ENCODE measurements at regions not wholly inside any gene's neighbourhood (a gene's known extent, or its start where the extent isn't known, plus 50 kb on each side); places are given as distances from the start of the nearest gene placed in this dataset.
"Not testable (repeated sequence)": the region's sequence is repeated elsewhere in the genome, so short reads cannot be mapped to it uniquely, and the experiment has no call there.

DNA sequence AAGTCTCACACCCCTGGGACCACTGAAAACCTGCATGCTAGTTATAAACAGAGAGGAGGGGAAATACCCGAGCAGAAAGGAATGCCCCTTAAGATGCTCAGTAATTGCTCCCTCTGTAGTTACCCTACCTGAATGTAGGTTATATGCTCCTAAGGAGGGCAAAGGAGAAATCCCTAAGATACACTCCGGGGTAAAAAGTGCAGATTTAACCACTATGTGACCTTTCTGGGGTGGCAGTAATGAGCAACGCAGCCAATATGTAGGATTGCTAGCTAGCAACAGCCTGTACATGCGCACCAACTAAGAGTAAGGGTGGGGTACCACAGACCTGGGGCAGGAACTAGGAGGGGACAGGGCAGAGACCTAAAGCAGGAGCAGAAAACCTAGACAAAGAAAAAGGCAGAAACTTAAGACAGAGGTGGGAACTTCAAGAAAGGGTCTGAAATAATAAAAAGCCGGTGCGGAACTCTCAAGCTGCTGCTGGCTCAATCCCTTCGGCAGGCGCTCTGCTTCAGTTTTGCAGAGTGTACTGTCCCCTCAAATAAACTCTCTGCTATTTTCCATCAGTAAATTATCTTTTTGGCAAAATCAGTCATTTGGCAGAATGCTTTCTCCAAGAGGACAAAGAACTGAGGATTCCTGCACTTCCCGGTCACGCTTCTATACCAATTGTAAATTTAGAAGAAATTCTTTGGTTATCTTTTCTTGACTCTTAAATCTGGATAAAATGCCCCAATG is 823.8 kb downstream of the CDH11 start:
- no peak for DNase-seq (ENCODE audit: low spot score)

DNA sequence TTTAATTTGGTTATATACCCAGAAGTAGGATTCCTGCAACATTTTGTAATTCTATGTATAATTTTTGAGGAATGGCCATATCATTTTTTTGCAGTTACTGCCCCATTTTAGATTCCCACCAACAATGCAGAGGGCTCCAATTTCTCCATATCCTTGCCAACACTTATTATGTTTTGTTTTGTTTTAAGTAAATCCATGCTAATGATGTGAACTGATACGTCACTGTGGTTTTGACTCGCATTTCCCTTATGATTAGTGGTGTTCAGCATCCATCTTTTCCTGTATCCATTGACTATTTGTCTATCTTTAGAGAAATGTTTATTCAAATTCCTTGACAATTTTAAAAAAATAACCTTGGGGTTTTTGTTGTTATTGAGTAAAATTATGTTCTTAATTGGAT is 826.4 kb downstream of the CDH11 start:
- no peak for DNase-seq (ENCODE audit: low spot score)

DNA sequence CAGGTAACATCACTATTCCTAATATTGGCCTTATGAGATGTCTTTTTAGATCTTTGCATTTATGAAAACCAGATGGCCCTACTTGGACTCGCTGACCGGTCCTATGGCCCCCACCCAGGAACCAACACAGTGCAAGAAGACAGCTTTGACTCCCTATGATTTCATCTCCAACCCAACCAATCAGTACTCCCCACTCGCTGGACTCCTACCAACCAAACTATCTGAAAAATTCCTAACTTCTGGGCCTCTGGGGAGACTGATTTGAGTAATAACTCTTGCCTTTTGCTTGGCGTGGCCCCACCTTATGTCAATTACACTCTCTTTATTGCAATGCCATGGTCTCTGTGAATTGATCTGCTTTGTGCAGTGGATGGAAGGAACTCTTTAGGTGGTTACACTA is 828.9 kb downstream of the CDH11 start:
- DNase-seq (ENCODE audit: low spot score), result no peak

DNA sequence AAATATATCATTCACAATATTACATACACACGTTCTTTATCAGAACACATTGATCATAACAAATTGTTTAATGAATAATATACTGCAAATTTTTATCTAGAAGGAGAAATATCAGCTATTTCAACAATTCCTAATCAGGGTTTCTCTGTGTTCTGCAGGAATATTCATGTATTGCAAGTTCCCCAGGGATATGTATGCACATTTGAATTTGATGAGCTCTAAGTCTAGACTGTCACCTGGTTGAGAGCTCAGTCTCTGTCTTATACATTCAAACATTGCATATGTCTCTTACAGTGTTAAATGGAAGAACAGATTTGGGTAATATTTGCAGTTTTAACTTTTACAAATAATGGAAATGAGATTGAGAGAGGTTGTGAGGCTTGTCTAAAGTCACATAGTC is 829.7 kb downstream of the CDH11 start:
- DNase-seq (ENCODE audit: low spot score), result no peak

DNA sequence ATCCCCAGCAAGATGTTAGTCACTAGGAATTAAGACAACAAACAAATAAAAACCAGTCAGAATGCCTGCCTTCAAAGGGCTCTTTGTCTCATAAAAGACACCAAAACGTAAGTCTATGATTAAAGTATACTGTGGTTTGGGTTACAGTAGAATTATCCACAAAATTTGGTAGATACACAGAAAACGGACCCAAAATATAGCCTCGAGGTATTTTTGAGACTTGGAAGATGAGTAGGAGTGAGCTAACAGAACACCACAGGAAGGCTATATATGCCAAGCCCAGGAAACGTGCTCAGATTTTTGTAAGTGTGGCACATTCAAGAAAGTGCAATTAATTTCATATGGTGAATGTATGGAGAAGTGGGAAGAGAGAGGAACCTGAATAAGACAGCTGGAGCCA is 831.4 kb downstream of the CDH11 start:
- no peak for DNase-seq (ENCODE audit: low spot score)

DNA sequence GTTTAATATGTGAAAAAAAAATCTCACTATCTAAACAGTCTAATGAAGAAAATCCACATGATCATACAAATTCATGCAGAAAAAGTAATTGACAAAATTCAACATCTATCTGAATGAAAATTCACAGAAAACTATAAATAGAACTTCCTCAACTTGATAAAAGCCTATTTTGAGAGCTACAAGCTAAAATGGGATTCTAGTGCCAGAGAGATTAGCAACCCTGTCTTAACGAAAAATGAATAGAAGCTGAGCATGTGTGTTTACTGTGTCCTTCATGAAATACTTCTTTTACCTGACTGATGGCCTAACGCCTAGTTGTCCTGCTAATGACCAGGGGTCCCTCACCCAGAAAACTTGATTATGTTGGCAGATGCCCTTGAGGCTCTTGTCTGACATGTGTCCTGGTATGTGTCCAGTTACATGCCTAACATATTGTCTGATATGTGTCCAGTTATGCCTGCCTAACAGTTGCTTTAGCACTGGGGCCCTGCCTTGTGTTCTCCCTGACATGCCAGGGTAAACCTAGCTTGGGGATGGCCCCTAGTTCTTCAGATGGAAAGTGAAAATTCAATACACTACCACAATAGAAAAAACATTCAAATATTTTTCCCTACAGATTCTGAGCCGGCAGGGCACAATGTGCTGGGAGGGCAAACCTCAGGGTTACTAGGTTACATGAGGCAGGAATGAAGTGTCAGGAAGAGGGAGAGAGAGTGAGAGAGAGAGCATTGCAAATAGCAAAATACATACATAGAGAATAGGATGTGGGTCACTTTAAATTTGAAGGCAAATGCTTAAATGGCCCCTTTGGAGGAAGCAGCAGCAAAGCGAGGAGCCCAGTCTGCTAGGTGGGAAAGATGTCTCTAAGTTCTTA is 834.0 kb downstream of the CDH11 start:
- no peak for DNase-seq (ENCODE audit: low spot score)

DNA sequence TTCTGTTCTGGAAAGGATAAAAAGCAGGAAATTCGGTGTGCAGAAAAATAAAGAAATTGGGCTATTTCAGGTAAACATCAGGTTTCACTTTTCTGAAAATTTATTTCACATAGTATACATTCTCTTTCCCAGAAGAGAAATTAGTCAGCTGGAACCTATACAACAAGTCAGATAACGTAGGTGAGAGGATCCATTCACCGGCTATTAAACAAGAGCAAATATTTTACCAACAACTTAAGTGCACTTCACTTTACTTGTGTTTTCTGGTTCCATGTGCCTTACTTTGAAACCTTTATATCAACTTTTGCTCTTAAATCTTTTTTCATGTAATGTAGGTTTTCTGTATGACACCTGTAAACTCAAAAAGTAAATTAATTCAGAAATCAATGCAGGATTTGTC is 839.7 kb downstream of the CDH11 start:
- DNase-seq (ENCODE audit: low spot score), result no peak

DNA sequence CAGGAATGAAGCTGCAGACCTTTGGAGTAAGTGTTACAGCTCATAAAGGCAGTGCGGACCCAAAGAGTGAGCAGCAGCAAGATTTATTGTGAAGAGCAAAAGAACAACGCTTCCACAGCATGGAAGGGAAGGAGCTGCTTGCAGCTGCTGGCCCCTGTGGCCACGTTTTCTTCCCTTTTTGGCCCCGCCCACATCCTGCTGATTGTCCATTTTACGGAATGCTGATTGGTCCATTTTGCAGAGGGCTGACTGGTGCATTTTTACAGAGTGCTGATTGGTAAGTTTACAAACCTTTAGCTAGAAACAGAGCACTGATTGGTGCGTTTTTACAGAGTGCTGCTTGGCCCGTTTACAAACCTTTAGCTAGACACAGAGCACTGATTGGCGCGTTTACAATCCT is 841.5 kb downstream of the CDH11 start:
- no peak for DNase-seq (ENCODE audit: low spot score)

DNA sequence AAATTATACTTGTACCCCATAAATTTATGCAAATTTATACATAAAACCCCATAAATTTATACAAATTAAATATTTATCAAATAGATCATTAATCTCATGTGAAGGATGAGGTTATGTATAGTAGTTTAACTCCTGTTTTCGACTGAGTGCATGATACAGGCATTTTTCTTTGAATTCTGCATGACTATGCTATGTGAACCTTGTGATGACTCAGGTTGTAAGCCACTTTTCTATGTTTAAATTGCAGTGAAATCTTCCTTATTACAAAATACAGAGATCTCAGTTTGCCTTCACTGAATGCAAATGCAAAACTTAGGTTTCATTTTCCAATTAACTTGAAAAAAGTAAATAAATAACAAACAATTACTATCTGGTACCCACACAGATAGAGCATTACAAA is 843.7 kb downstream of the CDH11 start:
- no peak for DNase-seq (ENCODE audit: low spot score)

DNA sequence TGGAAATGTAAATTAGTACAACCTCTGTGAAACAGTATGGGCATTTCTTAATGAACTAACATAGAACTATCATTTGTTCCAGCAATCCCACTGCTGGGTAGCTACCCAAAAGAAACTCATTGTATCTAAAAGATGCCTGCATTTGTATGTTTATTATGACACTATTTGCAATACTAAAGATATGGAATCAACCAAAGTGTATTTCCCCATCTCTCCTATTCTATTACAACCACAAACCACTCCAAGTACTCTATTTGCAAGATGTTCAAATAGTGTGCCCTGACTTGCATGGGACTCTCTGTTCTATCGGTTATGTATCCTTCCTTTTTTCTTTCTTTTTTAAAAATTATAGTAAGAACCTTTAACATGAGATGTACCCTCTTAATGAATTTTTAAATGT is 845.2 kb downstream of the CDH11 start:
- no peak for DNase-seq (ENCODE audit: low spot score)

DNA sequence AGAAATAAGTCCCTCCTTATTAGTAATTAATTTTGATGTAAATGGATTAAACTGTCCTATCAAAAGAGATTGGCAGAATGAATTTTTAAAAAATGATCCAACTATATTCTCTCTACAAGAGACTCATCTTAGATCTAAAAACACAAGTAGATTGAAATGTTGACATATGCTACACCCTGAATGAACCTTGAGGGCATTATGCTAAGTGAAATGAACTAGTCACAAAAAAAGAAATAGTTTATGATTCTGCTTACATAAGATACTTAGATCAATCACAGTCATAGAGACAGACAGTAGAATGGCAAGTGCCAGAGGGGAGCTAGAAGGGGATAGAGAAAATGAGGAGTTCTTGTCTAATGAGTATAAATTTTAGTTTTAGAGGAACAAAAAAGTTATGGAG is 849.8 kb downstream of the CDH11 start:
- DNase-seq (ENCODE audit: low spot score), result no peak

DNA sequence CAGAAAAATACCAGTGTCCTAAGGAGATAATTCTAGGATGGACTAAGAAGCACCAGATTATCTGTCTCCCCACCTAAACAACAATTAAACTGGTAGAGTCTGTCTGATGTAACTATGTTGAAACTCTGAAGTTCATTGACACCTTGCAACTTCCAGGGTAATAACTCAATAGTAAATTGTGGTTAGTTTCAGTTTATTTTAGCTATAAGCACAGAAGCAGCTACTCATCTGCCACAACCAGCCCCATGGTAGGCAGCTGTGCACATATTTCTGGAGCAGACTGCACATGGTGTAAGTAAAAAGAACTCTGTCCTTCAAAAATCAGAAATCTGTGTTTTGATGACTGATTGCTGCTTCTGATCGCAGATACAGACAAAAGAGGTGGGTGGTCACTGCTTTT is 852.1 kb downstream of the CDH11 start:
- DNase-seq (ENCODE audit: low spot score), result no peak

DNA sequence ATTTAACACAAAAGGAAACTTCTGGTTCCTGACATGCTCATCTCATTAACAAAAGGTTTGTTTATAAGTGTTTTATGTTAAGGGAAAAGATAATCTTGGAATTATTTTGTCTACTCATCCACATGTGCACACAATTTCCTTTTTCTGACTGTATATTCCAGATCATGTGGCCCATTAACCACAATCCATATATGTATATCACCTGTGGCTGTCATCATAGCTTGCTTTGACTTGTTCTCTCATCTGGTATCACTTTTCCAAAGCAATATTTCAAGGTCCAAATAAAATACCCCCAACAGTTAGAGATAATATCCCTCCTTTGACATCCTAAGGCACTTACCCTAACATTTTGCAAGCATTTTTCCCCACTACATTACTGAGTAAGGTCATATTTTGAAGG is 856.1 kb downstream of the CDH11 start:
- no peak for DNase-seq (ENCODE audit: low spot score)

DNA sequence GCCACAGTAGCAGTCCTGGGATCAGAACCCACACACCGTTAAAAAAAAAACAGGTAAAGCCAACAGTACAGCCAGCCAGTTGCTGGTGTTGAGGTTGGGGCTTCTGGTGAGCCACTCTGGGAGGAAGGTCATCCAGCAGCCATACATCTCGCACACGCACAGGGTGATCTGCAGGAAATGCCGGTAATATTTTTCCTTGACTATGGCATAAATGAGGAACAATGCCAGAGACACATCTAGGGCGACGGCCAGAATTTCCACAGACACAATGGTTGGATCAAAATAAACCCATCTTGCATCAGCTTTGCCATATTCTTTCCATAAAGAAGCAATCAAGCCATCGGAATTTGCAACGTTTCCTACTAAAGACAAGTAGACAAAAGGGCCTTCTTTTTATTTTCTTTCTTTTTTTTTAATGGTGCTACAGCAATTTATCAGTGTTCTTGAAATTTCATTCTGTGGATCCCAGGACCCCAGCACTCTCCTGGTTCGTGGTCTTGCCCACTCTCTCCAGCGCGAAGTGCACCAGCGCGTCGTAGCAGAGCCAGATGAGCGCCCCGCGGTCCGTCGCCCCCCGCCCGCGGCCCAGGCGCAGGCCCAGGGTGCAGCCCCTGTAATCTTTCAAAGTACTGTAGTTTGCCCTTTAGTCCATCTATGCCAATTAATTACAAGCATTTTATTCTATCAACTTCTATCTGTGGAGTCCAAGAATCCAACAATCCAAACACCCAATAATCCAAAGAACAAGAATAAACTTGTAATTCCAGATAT is 861.0 kb downstream of the CDH11 start:
- DNase-seq (ENCODE audit: low spot score), result not testable (repeated sequence)

DNA sequence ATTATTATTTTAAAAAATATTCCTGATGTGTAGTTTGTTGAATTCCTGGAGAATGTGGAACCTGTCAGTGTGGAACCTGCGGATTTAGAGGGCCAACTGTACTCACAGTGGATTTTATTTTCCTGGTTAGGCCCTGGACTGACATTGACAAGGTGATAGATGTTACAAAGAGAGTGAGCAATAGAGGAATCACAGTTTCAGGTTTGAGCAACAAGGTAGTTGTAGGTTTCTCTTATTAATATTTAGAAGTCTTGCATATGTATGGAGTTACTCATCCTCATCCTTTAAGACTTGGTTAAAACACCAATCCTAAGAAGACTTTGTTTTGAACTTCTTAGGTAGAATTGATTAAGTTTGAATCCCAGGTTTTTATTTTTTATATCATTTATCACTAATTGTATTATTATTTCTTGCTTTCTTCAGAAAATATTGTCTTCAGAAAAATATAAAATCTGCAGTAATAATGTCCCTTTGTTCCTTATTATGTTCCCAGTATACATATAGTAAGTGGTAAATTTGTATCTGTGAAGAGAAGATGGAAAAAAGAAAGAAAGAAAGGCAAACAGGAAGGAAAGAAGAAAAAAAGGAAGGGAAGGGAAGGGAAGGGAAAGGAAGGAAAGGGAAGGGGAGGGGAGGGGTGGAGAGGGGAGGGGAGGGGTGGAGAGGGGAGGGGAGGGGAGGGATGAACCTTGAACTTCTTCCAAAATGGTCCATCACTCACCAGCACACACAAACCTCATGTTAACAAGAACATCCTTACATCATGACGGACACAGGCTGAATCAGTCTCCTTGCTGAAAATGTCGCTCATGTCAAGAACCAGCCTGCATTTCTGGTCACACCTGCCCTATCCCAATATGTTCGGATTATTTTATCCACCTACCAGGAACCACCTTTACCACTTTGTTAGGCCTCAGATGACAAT is 867.2 kb downstream of the CDH11 start:
- DNase-seq (ENCODE audit: low spot score), result no peak

DNA sequence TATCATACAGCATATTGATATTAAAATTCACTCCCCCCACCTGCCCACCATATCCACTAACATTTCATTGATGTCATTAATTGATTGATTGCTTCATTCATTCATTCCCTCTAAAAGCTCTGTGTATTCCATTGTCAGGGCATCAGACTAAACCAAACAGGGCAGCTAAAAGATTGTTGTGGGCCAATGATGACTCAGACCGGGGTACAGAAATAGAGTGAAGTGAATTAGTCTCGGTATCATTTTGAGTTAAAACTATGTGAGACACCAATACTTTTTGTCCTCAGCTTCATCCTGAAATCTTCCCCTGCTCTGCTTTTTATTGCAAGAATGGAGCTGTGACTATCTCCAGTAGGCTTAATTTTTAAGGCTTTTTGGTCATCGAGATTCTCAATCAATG is 868.3 kb downstream of the CDH11 start:
- no peak for DNase-seq (ENCODE audit: low spot score)

DNA sequence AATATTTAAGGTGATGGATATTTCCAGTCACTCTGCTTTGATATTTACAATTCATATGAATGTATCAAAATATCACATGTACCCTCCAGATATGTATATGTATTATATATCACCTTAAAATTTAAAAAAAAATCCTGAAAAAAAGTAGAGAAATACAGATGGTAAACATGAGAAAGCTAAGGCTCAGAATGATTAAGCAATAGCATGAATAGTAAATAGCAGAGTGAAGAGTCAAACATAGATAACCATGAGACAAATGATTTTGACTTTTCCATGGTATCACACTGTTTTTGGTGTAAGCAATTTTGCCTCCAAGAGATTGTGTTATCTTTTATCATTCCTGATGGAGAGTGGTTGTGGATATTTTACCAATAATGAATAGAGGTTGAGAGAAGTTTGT is 868.8 kb downstream of the CDH11 start:
- DNase-seq (ENCODE audit: low spot score), result no peak

DNA sequence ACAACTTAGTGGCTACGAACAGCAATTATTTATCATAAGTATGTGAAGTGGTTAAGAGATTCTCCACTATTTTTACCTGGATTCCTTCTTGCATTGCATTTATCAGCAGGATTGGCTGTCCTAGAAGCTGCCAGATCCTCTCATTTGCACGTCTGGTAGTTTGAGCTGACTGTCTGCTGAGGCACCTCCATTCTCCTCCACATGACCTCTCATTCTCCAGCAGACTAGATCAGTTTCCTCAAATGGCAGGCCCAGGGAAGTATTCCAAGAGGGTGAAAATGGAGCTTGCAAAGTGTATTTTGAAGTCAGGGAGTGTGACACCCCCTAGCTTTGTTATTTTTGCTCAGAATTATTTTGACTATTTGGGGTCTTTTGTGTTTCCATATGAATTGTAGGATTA is 870.1 kb downstream of the CDH11 start:
- DNase-seq (ENCODE audit: low spot score), result peak; percentile 14

DNA sequence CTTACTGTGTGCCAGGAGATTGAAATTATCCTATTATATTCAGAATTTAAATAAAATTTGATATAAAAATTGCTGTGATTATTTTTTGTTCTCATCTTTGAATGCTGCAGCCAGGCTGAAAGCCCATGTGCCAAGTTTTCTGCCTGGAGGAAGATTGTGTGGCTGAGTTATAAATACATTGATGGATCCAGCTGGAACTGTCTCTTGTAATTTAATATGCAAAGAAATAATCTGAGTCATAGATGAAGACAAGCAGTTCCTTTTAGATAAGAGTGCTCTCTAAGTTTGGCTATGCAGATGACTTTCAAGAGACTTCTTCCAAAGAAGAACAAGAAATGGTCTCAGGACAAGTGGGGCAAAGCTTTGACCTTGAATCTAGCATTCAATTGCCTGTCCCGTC is 871.0 kb downstream of the CDH11 start:
- peak; percentile 22 for DNase-seq (ENCODE audit: low spot score)

DNA sequence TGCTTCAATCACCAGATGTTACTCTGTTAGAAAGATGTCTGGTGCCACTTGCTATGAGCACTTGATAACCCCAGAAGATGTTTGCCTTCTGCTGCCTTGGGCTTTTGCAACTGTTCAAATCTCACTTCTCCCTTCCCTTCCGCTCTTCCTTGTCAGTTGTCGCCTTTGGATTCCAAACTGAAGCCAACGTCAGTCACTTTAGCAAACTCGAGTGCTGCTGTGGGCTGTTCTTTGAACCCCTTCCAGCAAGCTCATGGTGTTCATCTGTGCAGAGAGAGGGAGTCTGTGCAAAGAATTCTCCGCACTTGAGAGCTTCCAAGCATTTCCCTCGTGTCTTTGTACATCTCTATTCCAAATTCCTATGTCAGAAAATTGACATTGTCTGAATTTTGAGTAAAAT is 879.4 kb downstream of the CDH11 start:
- no peak for DNase-seq (ENCODE audit: low spot score)

DNA sequence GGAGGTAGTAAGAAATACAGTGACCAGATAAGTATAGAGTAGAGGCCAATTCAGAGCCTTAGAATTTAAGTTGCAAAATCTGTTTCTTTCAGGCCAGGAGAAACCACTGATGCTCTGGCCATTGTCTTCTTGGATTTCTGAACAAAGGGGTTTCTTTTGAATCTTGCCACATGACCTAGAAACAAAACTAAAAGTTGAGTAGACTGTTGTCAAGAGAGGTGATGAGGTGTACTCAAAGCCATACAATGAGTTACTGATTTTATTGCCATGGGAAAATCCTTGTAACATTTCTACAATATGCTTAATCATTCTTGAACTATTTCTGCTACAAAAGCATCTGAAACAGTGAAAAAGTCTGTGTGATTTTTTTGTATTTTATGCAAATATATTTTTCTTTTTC is 881.3 kb downstream of the CDH11 start:
- no peak for DNase-seq (ENCODE audit: low spot score)

DNA sequence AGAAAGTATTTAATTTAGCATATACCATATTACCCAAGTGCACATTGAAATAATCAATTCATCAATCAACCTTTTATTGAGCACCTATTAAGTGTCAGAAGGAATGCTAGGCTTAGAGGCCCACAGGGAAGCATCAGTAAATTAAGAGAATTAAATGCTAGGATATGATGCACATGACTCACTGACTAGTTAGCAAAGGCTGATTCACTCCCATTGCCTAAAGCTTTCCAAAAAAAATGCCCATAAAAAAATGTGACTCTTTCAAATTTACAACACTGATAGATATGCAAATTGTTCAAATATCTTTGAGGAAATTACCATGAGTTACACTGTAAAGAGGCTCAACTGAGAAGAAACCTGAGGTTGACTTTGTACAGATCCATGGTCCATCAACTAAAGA is 883.3 kb downstream of the CDH11 start:
- no peak for DNase-seq (ENCODE audit: low spot score)
